GM18868 (cell line): ENCODE measurements at regions not wholly inside any gene's neighbourhood (a gene's known extent, or its start where the extent isn't known, plus 50 kb on each side); places are given as distances from the start of the nearest gene placed in this dataset.

Experiments used
- ATAC-seq: cut with Tn5 transposase; IDR thresholded peaks from one replicate; pipeline ENCODE4 v1.9.1; 2021; ENCODE audit warnings: mild to moderate bottlenecking, moderate library complexity; ENCODE audit not compliant: unreplicated experiment

- no peak for ATAC-seq
These were observed 142.3 kb downstream of the TLE3 start for GRCh38 chr15:69955240-69955894.

DNA sequence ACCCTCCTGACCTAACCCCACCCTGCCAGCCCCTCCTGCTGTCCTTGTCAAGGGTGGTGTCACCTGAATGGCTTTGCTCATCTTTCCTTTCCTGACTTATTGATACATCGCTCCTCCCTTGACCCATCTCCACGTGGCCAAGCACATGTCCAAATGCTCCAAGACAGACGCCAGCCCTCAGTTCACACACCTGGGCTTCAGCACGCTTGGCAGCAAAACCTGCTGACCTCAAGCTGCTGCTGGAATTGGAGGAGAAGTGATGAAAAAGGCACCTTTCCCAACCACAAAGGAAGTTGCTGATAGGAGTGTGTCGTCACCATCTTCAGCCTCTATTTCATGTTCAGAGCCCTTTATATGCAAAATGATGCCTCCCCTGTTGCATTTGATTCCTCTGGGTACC lies 141.3 kb downstream of the TLE3 start:
- no peak for ATAC-seq

- ATAC-seq = no peak
These were observed 140.5 kb downstream of the TLE3 start for GRCh38 chr15:69957175-69957574.

DNA sequence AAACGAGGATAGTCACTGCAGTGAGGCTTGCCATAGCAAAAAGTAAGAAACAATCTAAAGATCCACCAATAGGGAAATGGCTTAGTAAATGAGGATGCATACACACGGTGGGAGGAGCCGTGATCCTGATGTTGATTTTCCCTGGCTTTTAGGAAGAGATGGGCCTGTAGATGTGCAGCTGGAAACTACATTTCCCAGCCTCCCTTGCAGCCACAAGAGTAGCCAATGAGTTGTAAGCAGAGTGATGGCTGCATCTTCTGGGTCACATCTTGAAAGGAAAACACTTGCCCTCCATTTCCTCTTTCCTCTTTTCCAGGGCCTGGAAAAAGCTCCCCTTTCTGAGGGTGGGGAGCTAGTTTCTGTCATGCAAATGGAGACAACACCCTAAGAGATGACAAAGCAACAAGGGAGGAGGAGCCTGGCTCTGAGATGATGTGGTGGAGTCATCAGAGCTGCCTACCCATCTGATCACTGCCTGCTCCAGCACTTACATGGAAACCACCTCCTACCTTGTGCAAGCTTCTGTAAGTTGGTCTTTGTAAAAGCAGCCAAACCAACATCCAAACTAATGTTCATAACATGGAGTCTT lies 139.1 kb downstream of the TLE3 start:
- ATAC-seq = no peak

- ATAC-seq = no peak
These were observed 135.2 kb downstream of the TLE3 start for GRCh38 chr15:69962561-69962960.

- no peak for ATAC-seq
These were observed 134.3 kb downstream of the TLE3 start for GRCh38 chr15:69963385-69963784.

GRCh38 chr15:69971771-69972170 lies 125.9 kb downstream of the TLE3 start:
- no peak for ATAC-seq

DNA sequence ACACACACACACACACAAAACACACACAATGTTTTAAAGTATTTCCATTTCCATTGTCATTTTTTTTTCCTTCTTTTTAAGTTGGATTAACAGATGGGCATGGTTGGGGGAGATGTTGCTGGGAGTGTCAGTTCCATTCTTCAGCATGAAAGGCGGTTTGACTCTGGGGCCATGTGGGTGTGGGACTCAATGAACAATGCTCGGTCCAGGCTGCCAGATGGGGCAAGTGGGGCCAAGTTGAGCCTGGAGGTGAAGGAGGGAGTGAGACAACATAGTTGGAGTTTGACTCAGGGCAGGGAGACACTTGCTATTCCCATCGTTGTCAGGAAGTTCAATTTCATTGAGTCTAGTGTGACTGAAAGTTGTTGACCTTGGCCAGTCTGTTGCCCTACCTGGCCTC lies 125.3 kb downstream of the TLE3 start:
- ATAC-seq = no peak

DNA sequence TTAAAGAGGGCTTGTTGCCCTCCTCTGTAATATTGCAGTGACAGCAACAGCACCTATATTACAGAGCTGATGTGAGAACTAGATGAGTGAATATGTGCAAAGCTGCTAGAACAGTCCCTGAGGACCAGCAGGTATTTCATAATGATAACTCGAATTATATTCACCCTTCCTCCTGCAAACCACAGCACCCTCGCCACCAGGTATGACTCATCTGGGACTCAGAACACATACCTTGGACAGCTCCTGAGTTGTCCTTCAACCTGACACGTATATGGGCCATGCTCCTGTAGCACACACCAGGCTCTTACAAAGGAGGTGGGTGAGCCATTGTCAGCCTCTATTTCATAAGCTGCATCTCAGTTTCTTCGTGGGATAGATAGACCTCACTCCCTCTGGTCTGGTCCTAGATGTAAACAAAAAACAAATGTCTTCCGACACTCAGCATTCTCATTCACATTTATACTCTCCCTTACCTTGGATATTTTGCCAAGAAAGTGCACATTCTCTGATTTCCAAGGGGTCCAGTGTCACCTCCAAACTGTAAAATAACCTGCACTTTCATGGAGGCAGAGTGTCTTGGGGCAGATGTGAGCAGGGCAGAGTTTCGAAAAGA lies 124.5 kb downstream of the TLE3 start:
- no peak for ATAC-seq

- ATAC-seq = no peak
These were observed 123.8 kb downstream of the TLE3 start for GRCh38 chr15:69973880-69974279.

GRCh38 chr15:69974321-69974720 lies 123.4 kb downstream of the TLE3 start:
- ATAC-seq = no peak

- no peak for ATAC-seq
These were observed 121.2 kb downstream of the TLE3 start for GRCh38 chr15:69976366-69976994.

DNA sequence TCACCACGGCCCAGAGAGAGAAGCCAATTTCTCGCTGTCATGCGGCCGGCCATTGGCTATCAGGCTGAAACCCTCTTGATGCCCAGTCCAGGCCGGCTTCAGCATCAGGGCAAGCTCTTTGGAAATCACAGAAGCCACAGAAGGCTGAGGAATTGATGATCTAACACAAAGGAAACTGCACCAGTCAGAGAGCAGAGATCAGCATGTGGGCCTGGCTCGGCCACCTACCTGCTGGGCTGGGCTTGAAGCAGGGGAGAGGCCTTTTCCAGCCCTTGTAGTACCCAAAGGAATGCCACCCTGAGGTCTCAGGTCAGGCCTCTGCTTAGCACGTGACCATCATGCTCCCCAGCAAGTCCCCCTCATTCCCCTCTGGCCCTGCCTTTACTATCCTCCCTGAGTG lies 119.1 kb downstream of the TLE3 start:
- ATAC-seq = no peak

- peak; percentile 42 for ATAC-seq
These were observed 118.5 kb downstream of the TLE3 start for GRCh38 chr15:69979262-69979661.

GRCh38 chr15:69979783-69980182 lies 117.9 kb downstream of the TLE3 start:
- peak; percentile 85 for ATAC-seq

GRCh38 chr15:69980341-69981059 lies 117.2 kb downstream of the TLE3 start:
- ATAC-seq = peak; percentile 5

- no peak for ATAC-seq
These were observed 115.7 kb downstream of the TLE3 start for GRCh38 chr15:69982037-69982436.

- no peak for ATAC-seq
These were observed 113.9 kb downstream of the TLE3 start for GRCh38 chr15:69983696-69984265.

DNA sequence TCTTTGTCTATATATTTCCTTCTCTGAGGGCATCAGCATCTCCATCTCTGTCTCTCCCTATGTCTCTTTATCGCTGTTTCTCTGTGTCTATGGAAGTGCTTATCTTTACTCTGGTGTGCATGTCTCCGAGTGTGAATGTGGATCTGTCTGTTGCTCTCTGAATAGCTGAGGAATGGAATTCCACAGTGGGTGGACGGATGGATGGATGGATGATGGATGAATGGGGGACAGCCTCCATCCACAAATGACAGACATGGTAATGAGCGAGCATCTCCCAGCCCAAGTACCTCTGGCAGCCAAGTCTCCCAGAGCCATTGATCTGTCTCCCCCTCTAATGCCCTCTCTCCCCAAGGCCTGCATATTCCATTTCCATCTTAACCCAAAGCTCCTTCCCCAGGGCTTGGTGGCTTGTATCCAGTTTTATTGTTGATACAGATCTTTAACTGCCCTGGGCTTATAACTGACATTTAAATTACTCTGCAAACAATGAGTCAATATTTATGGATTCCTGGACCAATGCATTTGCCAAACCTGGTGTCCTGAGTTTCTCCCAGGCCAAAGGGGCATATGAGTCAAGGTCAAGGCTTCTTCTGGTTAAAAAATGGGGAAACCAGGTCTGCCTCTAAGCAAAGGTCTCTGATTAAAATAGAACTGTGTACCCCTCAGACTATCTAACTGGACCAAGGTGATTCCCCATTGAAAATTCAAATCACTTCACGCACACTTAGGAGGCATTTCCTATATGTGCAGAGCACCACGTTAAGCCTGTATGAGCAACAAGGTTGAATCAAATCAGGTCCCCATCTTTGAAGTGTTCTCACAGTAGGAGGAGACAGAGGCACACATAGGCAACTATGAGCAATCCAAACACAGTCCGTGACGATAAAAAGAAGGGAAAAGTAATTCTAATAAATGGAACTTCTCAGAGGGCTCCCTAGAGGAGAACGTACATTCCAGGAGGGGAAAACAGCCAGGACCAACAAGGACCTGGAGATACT lies 109.9 kb downstream of the TLE3 start:
- ATAC-seq = no peak
